ENCODE measurements at regions not wholly inside any gene's neighbourhood (a gene's known extent, or its start where the extent isn't known, plus 50 kb on each side); places are given as distances from the start of the nearest gene placed in this dataset.

DNA sequence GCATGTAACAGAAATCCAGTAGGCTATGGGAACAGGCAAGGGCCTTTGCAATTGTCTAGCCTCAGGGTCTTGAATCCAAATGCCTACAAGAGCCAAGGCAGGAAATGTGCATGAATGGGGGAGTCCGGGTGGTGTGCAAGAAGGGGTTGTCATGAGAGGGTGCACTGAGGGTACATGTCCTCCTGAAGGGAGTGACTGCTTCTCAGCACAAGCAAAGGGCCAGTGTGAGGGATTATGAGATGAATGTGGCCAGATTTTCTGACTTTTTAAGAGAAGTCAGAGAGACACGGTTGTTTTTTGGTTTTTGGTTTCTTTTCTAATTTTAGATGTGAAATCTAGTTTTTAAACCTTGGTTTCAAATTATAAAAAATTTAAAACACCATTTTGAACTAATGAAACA, 76.5 kb upstream of the LSM6 start:
- 81 to 86% methylated on average over 2 of the region's 2 CpGs for WGBS, 2 donors
- TF ChIP-seq EP300 (IDR thresholded peaks at IDR 0.05) = no peak
- TF ChIP-seq, protein P1, sequence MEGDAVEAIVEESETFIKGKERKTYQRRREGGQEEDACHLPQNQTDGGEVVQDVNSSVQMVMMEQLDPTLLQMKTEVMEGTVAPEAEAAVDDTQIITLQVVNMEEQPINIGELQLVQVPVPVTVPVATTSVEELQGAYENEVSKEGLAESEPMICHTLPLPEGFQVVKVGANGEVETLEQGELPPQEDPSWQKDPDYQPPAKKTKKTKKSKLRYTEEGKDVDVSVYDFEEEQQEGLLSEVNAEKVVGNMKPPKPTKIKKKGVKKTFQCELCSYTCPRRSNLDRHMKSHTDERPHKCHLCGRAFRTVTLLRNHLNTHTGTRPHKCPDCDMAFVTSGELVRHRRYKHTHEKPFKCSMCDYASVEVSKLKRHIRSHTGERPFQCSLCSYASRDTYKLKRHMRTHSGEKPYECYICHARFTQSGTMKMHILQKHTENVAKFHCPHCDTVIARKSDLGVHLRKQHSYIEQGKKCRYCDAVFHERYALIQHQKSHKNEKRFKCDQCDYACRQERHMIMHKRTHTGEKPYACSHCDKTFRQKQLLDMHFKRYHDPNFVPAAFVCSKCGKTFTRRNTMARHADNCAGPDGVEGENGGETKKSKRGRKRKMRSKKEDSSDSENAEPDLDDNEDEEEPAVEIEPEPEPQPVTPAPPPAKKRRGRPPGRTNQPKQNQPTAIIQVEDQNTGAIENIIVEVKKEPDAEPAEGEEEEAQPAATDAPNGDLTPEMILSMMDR (IDR thresholded peaks at IDR 0.05) = no peak
- TF ChIP-seq POLR2AphosphoS5 (IDR thresholded peaks at IDR 0.05) = no peak
- TF ChIP-seq POLR2A (IDR thresholded peaks at IDR 0.05) = no peak
- Histone ChIP-seq H3K36me3 (no peaks in the 10 kb centered on the region), H3K9me3 (no peaks in the 10 kb centered on the region), H3K4me1 (no peaks in the 10 kb centered on the region), H3K27ac (no peak overlapping the region), H3K4me3 (no peak overlapping the region), H3K27me3 (no peaks in the 10 kb centered on the region)
- intact Hi-C loops (cut with DNase I) = no loop called here
- DNase-seq = no peak

- Histone ChIP-seq H3K4me1 (no peaks in the 10 kb centered on the region), H3K4me3 (no peak overlapping the region), H3K36me3 (no peaks in the 10 kb centered on the region), H3K27me3 (no peaks in the 10 kb centered on the region), H3K9me3 (no peaks in the 10 kb centered on the region), H3K27ac (no peak overlapping the region)
- TF ChIP-seq, protein P1 (IDR thresholded peaks at IDR 0.05) = no peak
- no peak for TF ChIP-seq POLR2A (IDR thresholded peaks at IDR 0.05)
- no peak for TF ChIP-seq EP300 (IDR thresholded peaks at IDR 0.05)
- no peak for TF ChIP-seq POLR2AphosphoS5 (IDR thresholded peaks at IDR 0.05)
- 93 to 98% methylated on average over 1 of the region's 1 CpG for WGBS, 2 donors
- DNase-seq = no peak
- intact Hi-C loops (cut with DNase I) = no loop called here
These were observed 77.1 kb upstream of the LSM6 start for GRCh38 chr4:146098397-146098796.

GRCh38 chr4:146096371-146096770, 79.1 kb upstream of the LSM6 start:
- WGBS, 2 donors = 38 to 67% methylated on average over 2 of the region's 2 CpGs
- no peak overlapping the region for H3K27ac ChIP-seq
- H3K27me3 ChIP-seq = no peaks in the 10 kb centered on the region
- intact Hi-C loops (cut with DNase I) = no loop called here
- H3K36me3 ChIP-seq = no peaks in the 10 kb centered on the region
- DNase-seq = no peak
- no peak overlapping the region for H3K4me3 ChIP-seq
- H3K9me3 ChIP-seq = no peaks in the 10 kb centered on the region
- H3K4me1 ChIP-seq = no peaks in the 10 kb centered on the region
- TF ChIP-seq POLR2AphosphoS5 (IDR thresholded peaks at IDR 0.05) (no peak), POLR2A (IDR thresholded peaks at IDR 0.05) (no peak), EP300 (IDR thresholded peaks at IDR 0.05) (no peak)
- TF ChIP-seq, protein P1 (IDR thresholded peaks at IDR 0.05) = no peak

DNA sequence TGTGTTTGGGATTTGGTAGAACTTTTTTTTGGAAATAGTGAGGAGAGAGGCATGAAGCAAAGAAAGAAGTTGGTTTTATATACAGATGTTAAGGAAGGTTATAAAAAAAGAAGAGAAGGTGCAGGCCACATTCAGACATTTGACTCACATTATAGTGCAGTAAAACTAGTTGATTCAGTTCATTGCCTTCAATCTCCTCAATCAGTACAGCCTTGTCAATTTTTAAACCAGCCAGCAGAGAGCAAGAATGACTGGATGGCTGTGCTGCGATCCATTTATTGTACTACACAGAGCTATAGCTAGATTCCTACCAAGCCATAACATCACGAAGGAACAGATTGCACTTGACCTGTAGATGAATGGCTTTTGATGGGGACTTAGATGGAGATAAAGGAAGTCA, 79.7 kb upstream of the LSM6 start:
- H3K4me3 ChIP-seq = no peak overlapping the region
- DNase-seq = no peak
- no peaks in the 10 kb centered on the region for H3K9me3 ChIP-seq
- H3K36me3 ChIP-seq = no peaks in the 10 kb centered on the region
- intact Hi-C loops (cut with DNase I) = no loop called here
- H3K4me1 ChIP-seq = no peaks in the 10 kb centered on the region
- H3K27ac ChIP-seq = no peak overlapping the region
- no peak for TF ChIP-seq EP300 (IDR thresholded peaks at IDR 0.05)
- H3K27me3 ChIP-seq = no peaks in the 10 kb centered on the region
- WGBS, 2 donors = 24 to 76% methylated on average over 2 of the region's 2 CpGs

- Histone ChIP-seq H3K36me3 (no peaks in the 10 kb centered on the region), H3K9me3 (no peaks in the 10 kb centered on the region), H3K27ac (no peak overlapping the region), H3K4me3 (no peak overlapping the region), H3K4me1 (no peaks in the 10 kb centered on the region), H3K27me3 (no peaks in the 10 kb centered on the region)
- WGBS, 2 donors = 45 to 62% methylated on average over 4 of the region's 4 CpGs
- TF ChIP-seq, protein P1 (IDR thresholded peaks at IDR 0.05) = peak in 1 of 4 experiments; percentile 42
- no peak for TF ChIP-seq POLR2A (IDR thresholded peaks at IDR 0.05)
- no peak for DNase-seq
- intact Hi-C loops (cut with DNase I) = no loop called here
These were observed 80.3 kb upstream of the LSM6 start for GRCh38 chr4:146095091-146095690.

Data from sigmoid colon (tissue), 6 donors.